ENCODE measurements at regions not wholly inside any gene's neighbourhood (a gene's known extent, or its start where the extent isn't known, plus 50 kb on each side); places are given as distances from the start of the nearest gene placed in this dataset.

- Histone ChIP-seq H3K9me3 (no peaks in the 10 kb centered on the region), H3K4me1 (peaks cover 0 to 36% (median 4%) of the 10 kb centered on the region in 4 donors), H3K27me3 (no peaks in the 10 kb centered on the region), H3K27ac (peak overlapping the region in 1 of 4 donors; percentile 72), H3K36me3 (no peaks in the 10 kb centered on the region), H3K4me3 (no peak overlapping the region)
- no peak for TF ChIP-seq POLR2A (IDR thresholded peaks at IDR 0.05)
- no peak for TF ChIP-seq EP300 (IDR thresholded peaks at IDR 0.05)
- TF ChIP-seq CTCF (IDR thresholded peaks at IDR 0.05) = no peak
- no peak for DNase-seq (ENCODE audit: low spot score in 2 of 2)
- WGBS, 2 donors = 90% methylated on average over 10 of the region's 10 CpGs
These were observed 227.5 kb upstream of the NPVF start for GRCh38 chr7:25455683-25456251.

- H3K27me3 ChIP-seq = no peaks in the 10 kb centered on the region
- WGBS, 2 donors = 48 to 61% methylated on average over 8 of the region's 8 CpGs
- no peaks in the 10 kb centered on the region for H3K36me3 ChIP-seq
- H3K27ac ChIP-seq = peak overlapping the region in 2 of 4 donors; percentile 11 to 72
- TF ChIP-seq POLR2A (IDR thresholded peaks at IDR 0.05) (no peak), EP300 (IDR thresholded peaks at IDR 0.05) (peak in 1 of 2 donors; percentile 21), CTCF (IDR thresholded peaks at IDR 0.05) (no peak)
- H3K4me1 ChIP-seq = peaks cover 0 to 36% (median 4%) of the 10 kb centered on the region in 4 donors
- DNase-seq (ENCODE audit: low spot score in 2 of 2) = peak; percentile 30 to 70
- no peak overlapping the region for H3K4me3 ChIP-seq
- no peaks in the 10 kb centered on the region for H3K9me3 ChIP-seq
These were observed 228.3 kb upstream of the NPVF start for GRCh38 chr7:25456467-25457171.

GRCh38 chr7:25459057-25459456 lies 230.8 kb upstream of the NPVF start:
- no peaks in the 10 kb centered on the region for H3K9me3 ChIP-seq
- no peaks in the 10 kb centered on the region for H3K27me3 ChIP-seq
- DNase-seq (ENCODE audit: low spot score in 2 of 2) = no peak
- peaks cover 0 to 36% (median 4%) of the 10 kb centered on the region in 4 donors for H3K4me1 ChIP-seq
- TF ChIP-seq POLR2A (IDR thresholded peaks at IDR 0.05) (no peak), CTCF (IDR thresholded peaks at IDR 0.05) (no peak), EP300 (IDR thresholded peaks at IDR 0.05) (no peak)
- no peak overlapping the region for H3K27ac ChIP-seq
- no peaks in the 10 kb centered on the region for H3K36me3 ChIP-seq
- no peak overlapping the region for H3K4me3 ChIP-seq

GRCh38 chr7:25460433-25460832 lies 232.1 kb upstream of the NPVF start:
- 60 to 68% methylated on average over 5 of the region's 5 CpGs for WGBS, 2 donors
- Histone ChIP-seq H3K4me3 (no peak overlapping the region), H3K27ac (no peak overlapping the region), H3K27me3 (no peaks in the 10 kb centered on the region), H3K36me3 (no peaks in the 10 kb centered on the region), H3K4me1 (peaks cover 0 to 23% (median 4%) of the 10 kb centered on the region in 4 donors), H3K9me3 (no peaks in the 10 kb centered on the region)
- no peak for DNase-seq (ENCODE audit: low spot score in 2 of 2)
- TF ChIP-seq EP300 (IDR thresholded peaks at IDR 0.05) = no peak
- TF ChIP-seq CTCF (IDR thresholded peaks at IDR 0.05) = no peak
- no peak for TF ChIP-seq POLR2A (IDR thresholded peaks at IDR 0.05)

GRCh38 chr7:25469669-25470068 lies 241.4 kb upstream of the NPVF start:
- H3K4me1 ChIP-seq = no peaks in the 10 kb centered on the region
- H3K27me3 ChIP-seq = no peaks in the 10 kb centered on the region
- no peaks in the 10 kb centered on the region for H3K36me3 ChIP-seq
- WGBS, 2 donors = 90 to 93% methylated on average over 6 of the region's 6 CpGs
- TF ChIP-seq EP300 (IDR thresholded peaks at IDR 0.05) (no peak), POLR2A (IDR thresholded peaks at IDR 0.05) (no peak), CTCF (IDR thresholded peaks at IDR 0.05) (no peak)
- H3K27ac ChIP-seq = no peak overlapping the region
- H3K4me3 ChIP-seq = no peak overlapping the region
- no peaks in the 10 kb centered on the region for H3K9me3 ChIP-seq
- no peak for DNase-seq (ENCODE audit: low spot score in 2 of 2)
